GM12878 (cell line): ENCODE measurements at regions not wholly inside any gene's neighbourhood (a gene's known extent, or its start where the extent isn't known, plus 50 kb on each side); places are given as distances from the start of the nearest gene placed in this dataset.

Source experiments
- ATAC-seq: fragments of 200-7000 bp; cut with Tn5 transposase; 3 replicates; pipeline ENCODE4 v1.9.1; 2020; ENCODE audit warnings: mild to moderate bottlenecking, moderate library complexity
- BruUV-seq: library from RNA; stranded (reverse); fragments of 400-500 nt; replicated peaks from 2 replicates; lab custom pipeline; 2021; lab: Mats Ljungman, UMichigan
- CTCF ChIA-PET: fragments of 300-600 bp; sonication (Branson Sonifier 250); formaldehyde crosslinking; extraction: SDS; loops from one replicate; lab custom pipeline; 2021; ENCODE audit warnings: inconsistent platforms; lab: Yijun Ruan, JAX
- POLR2A ChIA-PET: fragments of 350-600 bp; formaldehyde crosslinking; extraction: SDS; loops from one replicate; lab custom pipeline; 2021; ENCODE audit warnings: inconsistent platforms; lab: Charles Lee
- RAD21 ChIA-PET: fragments of 300-600 bp; sonication (Branson Sonifier 250); formaldehyde crosslinking; loops from one replicate; lab custom pipeline; 2023; ENCODE audit warnings: antibody characterized with exemption; ENCODE audit not compliant: unreplicated experiment; lab: Charles Lee
- SMC1A ChIA-PET: fragments of 300-600 bp; sonication (Branson Sonifier 250); formaldehyde crosslinking; loops from one replicate; lab custom pipeline; 2023; ENCODE audit not compliant: unreplicated experiment, uncharacterized antibody; lab: Charles Lee
- DNase-seq: peaks from one replicate; pipeline ENCODE4 v3.0.0-alpha.2; 2011; ENCODE audit warnings: low read depth, low spot score
- FAIRE-seq: peaks from 3 replicates; lab custom pipeline; 2011; peaks lifted over from hg19 to GRCh38; lab: Jason Lieb, UNC
- H2AFZ ChIP-seq: 2 replicates; pipeline ENCODE4 v1.6.0; 2011; ENCODE audit warnings: low read depth, low read length, control low read depth; ENCODE audit not compliant: control insufficient read depth
- H3K27ac ChIP-seq: 2 replicates; pipeline ENCODE4 v1.5.1; 2011; ENCODE audit warnings: control low read depth; ENCODE audit not compliant: control insufficient read depth, insufficient read depth
- H3K27me3 ChIP-seq, 2 experiments: replicated peaks in 1 of 2; 2 replicates each; pipeline versions ENCODE4 v1.6.0 to v1.6.1; 2011; ENCODE audit warnings: low read length in 1 of 2; ENCODE audit not compliant: control insufficient read depth in 2 of 2, insufficient read depth in 2 of 2
- H3K36me3 ChIP-seq, 2 experiments: 2 replicates each; pipeline ENCODE4 v1.5.1; 2011; ENCODE audit warnings: low read length in 1 of 2; ENCODE audit not compliant: control insufficient read depth in 2 of 2, insufficient read depth in 2 of 2
- H3K4me1 ChIP-seq: 2 replicates; pipeline ENCODE4 v1.6.1; 2011; ENCODE audit warnings: mild to moderate bottlenecking, low read length, moderate library complexity, mixed read lengths; ENCODE audit not compliant: control insufficient read depth, insufficient read depth
- H3K4me2 ChIP-seq: 2 replicates; pipeline ENCODE4 v1.6.0; 2011; ENCODE audit warnings: control low read depth; ENCODE audit not compliant: control insufficient read depth, insufficient read depth
- H3K4me3 ChIP-seq: fragments of 200-600 bp; sonication (generic); 2 replicates; pipeline ENCODE4 v1.5.1; 2016
- H3K79me2 ChIP-seq: 2 replicates; pipeline ENCODE4 v1.6.0; 2011; ENCODE audit warnings: low read length; ENCODE audit not compliant: control insufficient read depth, insufficient read depth
- H3K9ac ChIP-seq: 2 replicates; pipeline ENCODE4 v1.8.0; 2011; ENCODE audit warnings: low read length, control low read depth, mixed read lengths; ENCODE audit not compliant: control insufficient read depth, insufficient read depth
- H3K9me3 ChIP-seq: replicated peaks from 3 replicates; pipeline ENCODE4 v1.5.1; 2011; ENCODE audit warnings: mild to moderate bottlenecking, low read length; ENCODE audit not compliant: control insufficient read depth, insufficient read depth
- H4K20me1 ChIP-seq: 2 replicates; pipeline ENCODE4 v1.6.0; 2011; ENCODE audit not compliant: control insufficient read depth, insufficient read depth
- IRF4 ChIP-seq: IDR thresholded peaks from 2 replicates; pipeline ENCODE4 v1.6.1; 2011; ENCODE audit warnings: low read depth, low read length
- MTA3 ChIP-seq: IDR thresholded peaks from 2 replicates; pipeline ENCODE4 v1.6.1; 2012; ENCODE audit warnings: low read length, inconsistent platforms, borderline replicate concordance
- SUPT20H ChIP-seq: IDR thresholded peaks from 2 replicates; pipeline ENCODE4 v1.6.1; 2011; ENCODE audit warnings: low read depth, mild to moderate bottlenecking, low read length, moderate library complexity, borderline replicate concordance; ENCODE audit not compliant: control insufficient read depth
- YBX1 ChIP-seq: fragments of 450-650 bp; IDR thresholded peaks from 2 replicates; pipeline ENCODE4 v1.6.1; 2016; ENCODE audit warnings: antibody characterized with exemption
- ZNF207 ChIP-seq: fragments of 450-650 bp; IDR thresholded peaks from 2 replicates; pipeline ENCODE4 v1.6.1; 2014; ENCODE audit warnings: antibody characterized with exemption, mild to moderate bottlenecking, borderline replicate concordance
- WGBS: methylation state at CpG from one replicate; pipeline ENCODE4 v1.1.6; 2016; ENCODE audit warnings: low lambda C conversion rate; ENCODE audit not compliant: insufficient replicate concordance, insufficient coverage; ENCODE audit errors: missing lambda C conversion rate; 5-methylcytosine and 5-hydroxymethylcytosine counted together
- in situ Hi-C: fragments of 300-500 bp; cut with MboI; formaldehyde crosslinking; loops from 9 replicates; pipeline ENCODE4 v1.14.3; 2018; ENCODE audit warnings: mixed read lengths
- intact Hi-C: fragments of 100-400 bp; cut with micrococcal nuclease; formaldehyde crosslinking; loops from one replicate; pipeline ENCODE4 v1.14.2; 2022; ENCODE audit not compliant: unreplicated experiment
- TF ChIP-seq, protein P1 (sequence below): fragments of 450-650 bp; IDR thresholded peaks from 2 replicates; pipeline ENCODE4 v1.6.1; 2016; ENCODE audit warnings: mild to moderate bottlenecking, moderate library complexity, borderline replicate concordance
- TF ChIP-seq, protein P2 (sequence below): fragments of 450-650 bp; formaldehyde crosslinking; IDR thresholded peaks from 2 replicates; pipeline ENCODE4 v1.4.0; 2020; ENCODE audit warnings: mild to moderate bottlenecking, moderate library complexity

DNA sequence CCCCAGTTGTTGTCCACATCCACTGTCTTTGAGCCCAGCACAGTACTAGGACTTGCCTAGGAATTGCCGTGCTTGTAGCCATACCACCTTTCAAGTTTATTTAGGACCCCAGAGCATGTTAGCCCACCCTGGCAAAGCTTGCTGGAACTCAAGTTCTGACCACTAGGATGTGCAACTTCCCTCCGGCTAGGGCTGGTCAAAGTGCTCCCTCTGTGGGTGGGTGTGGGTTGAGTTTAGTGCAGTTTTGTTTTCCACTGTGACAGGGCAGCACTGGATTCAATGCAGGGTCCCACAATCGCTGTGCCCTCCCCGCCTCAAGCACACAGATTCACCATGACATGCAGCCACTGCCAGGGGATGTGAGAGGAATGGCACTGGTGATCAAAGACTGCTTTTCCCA is 96.0 kb downstream of the RASGEF1B start:
- POLR2A ChIA-PET, result no interaction called here
- Histone ChIP-seq H2AFZ (no peak overlapping the region), H4K20me1 (no peaks in the 10 kb centered on the region), H3K27me3 (no peaks in the 10 kb centered on the region), H3K79me2 (no peaks in the 10 kb centered on the region), H3K4me3 (no peak overlapping the region), H3K27ac (no peak overlapping the region), H3K36me3 (no peaks in the 10 kb centered on the region), H3K4me2 (no peak overlapping the region), H3K9ac (no peak overlapping the region), H3K9me3 (no peaks in the 10 kb centered on the region)
- in situ Hi-C loops (no loop called here), intact Hi-C loops (no loop called here)
- RAD21 ChIA-PET, result no interaction called here
- FAIRE-seq, result no peak
- WGBS, result 27% methylated on average over 4 of the region's 4 CpGs
- SMC1A ChIA-PET, result no interaction called here
- no peak for ATAC-seq
- DNase-seq, result no peak
- CTCF ChIA-PET, result interaction anchor here (2.2 kb wide), 1 partner anchor 24 kb away, joined by 7 read pairs; no protein-coding TSS in a partner anchor
- TF ChIP-seq ZNF207, result no peak
- TF ChIP-seq IRF4, result no peak
- TF ChIP-seq SUPT20H, result no peak
- no peak for TF ChIP-seq MTA3
- TF ChIP-seq, protein P1, sequence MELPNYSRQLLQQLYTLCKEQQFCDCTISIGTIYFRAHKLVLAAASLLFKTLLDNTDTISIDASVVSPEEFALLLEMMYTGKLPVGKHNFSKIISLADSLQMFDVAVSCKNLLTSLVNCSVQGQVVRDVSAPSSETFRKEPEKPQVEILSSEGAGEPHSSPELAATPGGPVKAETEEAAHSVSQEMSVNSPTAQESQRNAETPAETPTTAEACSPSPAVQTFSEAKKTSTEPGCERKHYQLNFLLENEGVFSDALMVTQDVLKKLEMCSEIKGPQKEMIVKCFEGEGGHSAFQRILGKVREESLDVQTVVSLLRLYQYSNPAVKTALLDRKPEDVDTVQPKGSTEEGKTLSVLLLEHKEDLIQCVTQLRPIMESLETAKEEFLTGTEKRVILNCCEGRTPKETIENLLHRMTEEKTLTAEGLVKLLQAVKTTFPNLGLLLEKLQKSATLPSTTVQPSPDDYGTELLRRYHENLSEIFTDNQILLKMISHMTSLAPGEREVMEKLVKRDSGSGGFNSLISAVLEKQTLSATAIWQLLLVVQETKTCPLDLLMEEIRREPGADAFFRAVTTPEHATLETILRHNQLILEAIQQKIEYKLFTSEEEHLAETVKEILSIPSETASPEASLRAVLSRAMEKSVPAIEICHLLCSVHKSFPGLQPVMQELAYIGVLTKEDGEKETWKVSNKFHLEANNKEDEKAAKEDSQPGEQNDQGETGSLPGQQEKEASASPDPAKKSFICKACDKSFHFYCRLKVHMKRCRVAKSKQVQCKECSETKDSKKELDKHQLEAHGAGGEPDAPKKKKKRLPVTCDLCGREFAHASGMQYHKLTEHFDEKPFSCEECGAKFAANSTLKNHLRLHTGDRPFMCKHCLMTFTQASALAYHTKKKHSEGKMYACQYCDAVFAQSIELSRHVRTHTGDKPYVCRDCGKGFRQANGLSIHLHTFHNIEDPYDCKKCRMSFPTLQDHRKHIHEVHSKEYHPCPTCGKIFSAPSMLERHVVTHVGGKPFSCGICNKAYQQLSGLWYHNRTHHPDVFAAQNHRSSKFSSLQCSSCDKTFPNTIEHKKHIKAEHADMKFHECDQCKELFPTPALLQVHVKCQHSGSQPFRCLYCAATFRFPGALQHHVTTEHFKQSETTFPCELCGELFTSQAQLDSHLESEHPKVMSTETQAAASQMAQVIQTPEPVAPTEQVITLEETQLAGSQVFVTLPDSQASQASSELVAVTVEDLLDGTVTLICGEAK, result no peak
- TF ChIP-seq, protein P2, sequence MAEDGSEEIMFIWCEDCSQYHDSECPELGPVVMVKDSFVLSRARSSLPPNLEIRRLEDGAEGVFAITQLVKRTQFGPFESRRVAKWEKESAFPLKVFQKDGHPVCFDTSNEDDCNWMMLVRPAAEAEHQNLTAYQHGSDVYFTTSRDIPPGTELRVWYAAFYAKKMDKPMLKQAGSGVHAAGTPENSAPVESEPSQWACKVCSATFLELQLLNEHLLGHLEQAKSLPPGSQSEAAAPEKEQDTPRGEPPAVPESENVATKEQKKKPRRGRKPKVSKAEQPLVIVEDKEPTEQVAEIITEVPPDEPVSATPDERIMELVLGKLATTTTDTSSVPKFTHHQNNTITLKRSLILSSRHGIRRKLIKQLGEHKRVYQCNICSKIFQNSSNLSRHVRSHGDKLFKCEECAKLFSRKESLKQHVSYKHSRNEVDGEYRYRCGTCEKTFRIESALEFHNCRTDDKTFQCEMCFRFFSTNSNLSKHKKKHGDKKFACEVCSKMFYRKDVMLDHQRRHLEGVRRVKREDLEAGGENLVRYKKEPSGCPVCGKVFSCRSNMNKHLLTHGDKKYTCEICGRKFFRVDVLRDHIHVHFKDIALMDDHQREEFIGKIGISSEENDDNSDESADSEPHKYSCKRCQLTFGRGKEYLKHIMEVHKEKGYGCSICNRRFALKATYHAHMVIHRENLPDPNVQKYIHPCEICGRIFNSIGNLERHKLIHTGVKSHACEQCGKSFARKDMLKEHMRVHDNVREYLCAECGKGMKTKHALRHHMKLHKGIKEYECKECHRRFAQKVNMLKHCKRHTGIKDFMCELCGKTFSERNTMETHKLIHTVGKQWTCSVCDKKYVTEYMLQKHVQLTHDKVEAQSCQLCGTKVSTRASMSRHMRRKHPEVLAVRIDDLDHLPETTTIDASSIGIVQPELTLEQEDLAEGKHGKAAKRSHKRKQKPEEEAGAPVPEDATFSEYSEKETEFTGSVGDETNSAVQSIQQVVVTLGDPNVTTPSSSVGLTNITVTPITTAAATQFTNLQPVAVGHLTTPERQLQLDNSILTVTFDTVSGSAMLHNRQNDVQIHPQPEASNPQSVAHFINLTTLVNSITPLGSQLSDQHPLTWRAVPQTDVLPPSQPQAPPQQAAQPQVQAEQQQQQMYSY (CRISPR knock-in tag), result no peak
- no peak for TF ChIP-seq YBX1
- TF ChIP-seq, all 136 proteins: peak for 0
- H3K4me1 ChIP-seq, result no peaks in the 10 kb centered on the region
- no TSS peak for BruUV-seq
